ENCODE measurements at regions not wholly inside any gene's neighbourhood (a gene's known extent, or its start where the extent isn't known, plus 50 kb on each side); places are given as distances from the start of the nearest gene placed in this dataset.
"Not testable (repeated sequence)": the region's sequence is repeated elsewhere in the genome, so short reads cannot be mapped to it uniquely, and the experiment has no call there.

DNA sequence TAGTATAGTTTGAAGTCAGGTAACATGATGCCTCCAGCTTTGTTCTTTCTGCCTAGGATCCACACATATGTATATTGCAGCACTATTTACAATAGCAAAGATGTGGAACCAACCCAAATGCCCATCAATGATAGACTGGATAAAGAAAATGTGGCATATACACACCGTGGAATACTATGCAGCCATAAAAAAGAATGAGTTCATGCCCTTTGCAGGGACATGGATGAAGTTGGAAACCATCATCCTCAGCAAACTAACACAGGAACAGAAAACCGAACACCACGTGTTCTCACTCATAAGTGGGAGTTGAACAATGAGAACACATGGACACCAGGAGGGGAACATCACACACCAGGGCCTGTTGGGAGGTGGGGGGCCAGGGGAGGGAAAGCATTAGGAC, 1111.5 kb downstream of the BRD1 start:
- not testable (repeated sequence) for FAIRE-seq; DNase-seq (ENCODE audit: insufficient read length, low spot score)

GRCh38 chr22:48715511-48715910, 1112.2 kb downstream of the BRD1 start:
- DNase-seq (ENCODE audit: insufficient read length, low spot score) (no peak), FAIRE-seq (no peak)

DNA sequence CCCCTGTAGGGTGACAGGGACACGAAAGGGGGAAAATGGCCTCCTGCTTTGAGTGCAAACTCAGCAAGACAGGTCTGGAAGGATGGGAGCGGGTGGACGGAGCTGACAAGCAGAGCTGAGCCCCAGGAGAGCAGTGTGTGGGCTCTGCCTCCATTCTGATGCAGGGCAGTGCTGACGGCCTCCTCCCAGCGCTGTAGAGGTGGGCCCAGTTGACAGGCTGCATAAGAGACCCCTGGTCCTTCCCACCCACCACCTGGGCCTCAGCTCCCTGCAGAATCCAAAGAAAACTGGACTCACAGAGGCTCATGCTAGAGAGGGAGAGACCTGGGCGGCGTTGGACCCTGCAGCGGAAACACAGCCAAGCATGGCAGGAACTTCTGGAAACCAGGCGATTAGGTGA, 1113.4 kb downstream of the BRD1 start:
- DNase-seq (ENCODE audit: insufficient read length, low spot score): no peak
- no peak for FAIRE-seq

DNA sequence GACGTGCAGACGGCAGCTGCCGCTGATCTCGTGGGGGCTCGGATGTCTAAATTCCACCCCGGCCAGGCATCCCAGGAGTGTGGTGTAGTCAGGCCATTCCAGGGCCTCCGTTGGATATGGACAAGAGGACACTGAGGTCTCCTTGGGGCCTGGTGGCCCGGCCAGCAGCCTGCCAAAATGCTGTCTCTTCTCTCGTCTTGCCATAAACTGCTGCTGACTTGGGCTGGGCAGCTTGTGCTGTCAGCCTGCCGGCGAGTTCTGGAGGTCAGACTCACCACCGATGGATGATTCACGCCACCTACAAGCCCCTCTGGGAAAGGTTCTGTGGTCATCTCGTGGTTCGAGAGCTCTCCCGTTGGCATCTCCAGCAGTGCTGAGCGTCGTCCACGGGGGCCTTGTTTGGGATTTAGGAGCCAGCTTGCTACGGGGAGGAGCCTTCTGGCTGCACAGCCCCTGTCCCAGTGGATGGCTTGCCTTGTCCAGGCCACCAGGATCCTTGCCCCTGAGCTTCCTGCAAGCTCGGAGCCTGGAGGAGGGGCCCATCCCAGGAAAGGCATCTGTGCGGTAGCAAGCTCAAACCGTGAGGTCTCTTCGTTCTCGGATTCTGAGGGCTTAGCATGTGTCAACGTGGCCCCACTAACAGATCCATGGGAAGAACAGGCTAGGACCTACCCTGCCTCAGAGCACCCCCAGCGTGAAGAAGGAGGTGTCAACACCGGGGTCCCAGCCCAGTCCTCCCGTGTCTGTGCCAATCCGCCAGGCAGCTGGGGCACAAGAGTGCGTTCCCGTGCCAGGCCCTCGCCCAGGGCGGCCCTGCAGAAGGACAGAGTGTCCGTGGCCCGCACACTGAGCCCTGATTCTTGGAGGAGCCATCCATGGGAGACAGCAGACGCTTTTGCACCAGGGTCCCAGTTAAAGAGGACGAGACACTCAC, 1114.1 kb downstream of the BRD1 start:
- DNase-seq (ENCODE audit: insufficient read length, low spot score) (no peak), FAIRE-seq (no peak)

GRCh38 chr22:48712558-48713271, 1115.0 kb downstream of the BRD1 start:
- DNase-seq (ENCODE audit: insufficient read length, low spot score) (no peak), FAIRE-seq (no peak)

DNA sequence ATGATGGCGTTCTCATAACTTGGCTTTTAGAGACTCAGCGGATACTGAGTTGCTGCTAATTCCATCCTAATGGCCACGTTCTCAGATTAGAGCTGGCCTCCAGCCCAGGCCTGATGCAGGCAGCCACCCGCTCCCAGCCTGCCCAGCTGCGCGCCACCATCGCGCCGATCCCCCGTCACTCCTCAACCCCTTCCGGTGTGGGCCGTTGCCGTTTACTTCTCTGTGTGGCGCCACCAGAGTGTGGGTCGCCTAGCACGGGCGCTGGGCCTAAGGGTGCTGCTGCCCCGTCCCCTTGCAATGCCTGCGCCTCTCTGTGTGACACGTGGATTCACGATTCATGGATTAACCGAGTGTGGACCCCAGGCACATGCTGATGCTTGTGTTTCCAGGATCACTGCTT, 1116.0 kb downstream of the BRD1 start:
- FAIRE-seq: no peak
- DNase-seq (ENCODE audit: insufficient read length, low spot score): no peak

DNA sequence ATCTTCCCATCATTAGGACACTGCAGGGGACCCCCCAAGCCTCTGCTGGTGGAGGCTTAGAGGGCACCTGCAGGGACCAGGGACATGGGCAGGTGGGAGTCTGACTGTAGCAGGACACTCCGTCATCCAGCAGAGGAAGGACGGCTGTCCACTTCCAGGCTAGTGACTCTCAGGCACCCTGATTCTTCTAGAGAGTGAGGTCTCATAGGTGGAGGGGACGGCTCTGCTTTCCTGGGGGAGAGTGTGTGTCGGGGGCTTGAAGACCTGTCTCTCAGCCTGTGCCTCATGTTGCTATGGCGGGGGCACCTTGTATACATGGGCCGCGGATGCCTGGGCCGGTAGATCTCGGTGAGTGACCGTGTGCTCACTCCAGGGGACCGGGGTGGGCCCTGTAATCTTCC, 1116.6 kb downstream of the BRD1 start:
- FAIRE-seq: no peak

GRCh38 chr22:48710410-48710809, 1117.3 kb downstream of the BRD1 start:
- FAIRE-seq (no peak), DNase-seq (ENCODE audit: insufficient read length, low spot score) (no peak)

More for the DNA sequence above, 1116.6 kb downstream of the BRD1 start:
- DNase-seq (ENCODE audit: insufficient read length, low spot score): no peak

DNA sequence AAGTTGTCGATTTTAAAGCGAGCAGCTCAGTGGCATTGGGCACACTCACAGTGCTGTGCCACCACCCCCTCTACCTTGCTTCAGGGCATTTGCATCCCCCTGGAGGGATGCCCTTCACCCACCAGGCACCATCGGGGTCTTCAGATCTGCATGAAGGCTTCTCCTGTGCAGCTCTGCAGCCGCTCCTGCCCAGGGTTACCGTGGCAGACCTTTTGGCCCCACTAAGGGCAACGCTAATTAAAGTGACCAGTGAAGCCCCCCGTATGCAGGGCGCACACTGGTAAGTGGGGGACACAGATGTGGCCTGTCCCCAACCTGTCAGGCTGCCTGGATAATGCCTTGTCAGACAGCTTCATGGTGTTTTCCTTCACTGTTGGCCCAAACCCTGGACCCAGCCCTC, 1117.7 kb downstream of the BRD1 start:
- no peak for FAIRE-seq

DNA sequence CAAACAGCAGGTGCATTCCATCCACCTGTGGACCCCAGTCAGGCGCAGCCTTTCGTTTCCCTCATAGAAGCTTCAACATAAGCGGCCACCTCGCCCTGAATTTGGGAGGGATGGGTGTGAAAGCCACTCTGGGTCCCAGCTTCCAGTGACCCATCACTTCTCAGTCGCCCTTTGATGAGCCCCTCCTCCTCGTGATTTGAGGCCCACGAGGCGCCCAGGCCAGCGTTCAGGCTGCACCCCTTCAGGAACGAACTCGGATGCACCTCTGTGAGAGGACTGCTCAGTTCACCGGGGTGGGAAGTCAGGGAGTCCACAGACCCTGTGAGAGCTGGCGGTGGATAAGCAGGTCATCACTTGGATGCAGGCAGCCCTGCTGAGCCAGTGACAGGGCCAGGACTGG, 1118.2 kb downstream of the BRD1 start:
- DNase-seq (ENCODE audit: insufficient read length, low spot score): no peak
- FAIRE-seq: no peak

More for the DNA sequence above, 1117.7 kb downstream of the BRD1 start:
- no peak for DNase-seq (ENCODE audit: insufficient read length, low spot score)

DNA sequence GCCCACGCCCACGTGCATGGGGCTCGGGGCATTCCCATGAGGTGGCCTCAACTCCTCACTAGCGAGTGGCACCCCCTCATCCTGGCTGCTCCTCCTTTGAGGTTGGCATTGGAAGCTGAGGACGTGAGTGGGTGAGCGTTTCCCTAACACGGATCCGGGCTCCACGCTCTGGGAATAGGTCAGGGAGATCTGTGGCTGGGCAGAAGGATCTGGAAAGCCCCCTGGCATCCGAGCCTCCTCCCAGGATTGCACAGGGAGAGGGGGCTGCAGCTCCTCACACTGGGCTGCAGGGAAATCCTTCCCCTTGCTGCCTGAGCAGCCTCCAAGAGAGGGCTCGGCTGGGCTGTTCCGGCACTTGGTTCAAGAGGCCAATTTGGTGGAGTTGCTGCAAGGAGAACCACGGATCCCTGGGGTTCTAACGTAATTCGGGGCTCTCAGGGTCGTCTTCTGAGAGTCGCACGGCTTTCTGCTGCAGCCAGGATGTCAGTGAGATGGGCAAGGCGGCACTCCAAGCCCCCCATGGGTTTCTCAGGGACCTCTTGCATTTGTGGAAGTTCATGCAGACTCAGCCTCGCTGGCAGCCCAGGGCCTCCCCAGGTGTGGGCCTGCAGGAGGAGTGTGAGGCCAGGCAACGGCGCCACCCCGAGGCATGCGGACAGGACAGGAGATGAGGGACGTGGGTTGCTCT, 1119.0 kb downstream of the BRD1 start:
- FAIRE-seq (no peak), DNase-seq (ENCODE audit: insufficient read length, low spot score) (no peak)

DNA sequence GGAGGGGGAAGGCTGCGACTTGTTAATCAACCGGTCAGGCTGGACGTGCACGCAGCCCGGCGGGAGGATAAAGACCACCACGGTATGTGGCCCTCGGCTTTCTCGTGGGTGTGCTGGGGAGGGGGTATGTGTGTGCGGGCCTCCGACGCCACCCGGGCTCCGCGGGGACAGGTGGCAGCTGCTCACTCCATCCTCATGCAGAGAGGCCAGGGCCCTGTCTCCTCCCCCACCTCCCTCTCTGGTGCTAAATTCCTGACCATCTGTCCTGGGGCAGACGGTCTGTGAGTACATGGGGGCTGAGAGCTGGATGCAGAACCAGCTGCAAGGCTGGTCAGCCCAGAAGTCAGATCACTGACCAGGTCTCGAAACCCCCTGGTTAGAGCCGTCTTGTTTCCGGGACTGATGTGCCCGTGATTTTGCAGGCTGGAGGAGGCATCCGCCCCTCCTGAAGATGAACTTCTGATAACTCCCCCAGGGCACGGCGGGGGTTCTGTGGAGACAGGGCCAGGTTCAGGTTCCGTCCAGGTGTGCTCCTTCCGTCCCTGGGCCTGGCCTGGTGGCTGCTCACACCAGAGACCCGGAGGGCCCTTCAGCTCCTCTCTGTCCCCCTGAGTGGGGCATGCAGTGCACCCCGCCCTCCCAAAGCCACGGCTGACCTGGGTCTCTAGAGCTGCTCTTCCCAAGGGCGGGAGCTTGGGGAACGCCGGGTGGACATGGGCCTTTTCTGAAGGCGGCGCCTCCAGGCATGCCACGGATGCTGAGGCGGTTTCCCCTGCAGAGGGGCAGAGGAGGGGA, 1119.7 kb downstream of the BRD1 start:
- FAIRE-seq (no peak), DNase-seq (ENCODE audit: insufficient read length, low spot score) (no peak)

GRCh38 chr22:48706934-48707762, 1120.5 kb downstream of the BRD1 start:
- DNase-seq (ENCODE audit: insufficient read length, low spot score) (no peak), FAIRE-seq (no peak)

GRCh38 chr22:48705917-48706605, 1121.6 kb downstream of the BRD1 start:
- FAIRE-seq (no peak), DNase-seq (ENCODE audit: insufficient read length, low spot score) (no peak)

- DNase-seq (ENCODE audit: insufficient read length, low spot score): no peak
- FAIRE-seq: no peak
Observed at GRCh38 chr22:48705159-48705916, 1122.3 kb downstream of the BRD1 start.

GRCh38 chr22:48704335-48704734, 1123.3 kb downstream of the BRD1 start:
- no peak for FAIRE-seq
- DNase-seq (ENCODE audit: insufficient read length, low spot score): no peak

- FAIRE-seq: no peak
- no peak for DNase-seq (ENCODE audit: insufficient read length, low spot score)
Observed at GRCh38 chr22:48703265-48703941, 1124.3 kb downstream of the BRD1 start.

Data from HTR-8/SVneo (cell line).